ENCODE measurements at regions not wholly inside any gene's neighbourhood (a gene's known extent, or its start where the extent isn't known, plus 50 kb on each side); places are given as distances from the start of the nearest gene placed in this dataset.

DNA sequence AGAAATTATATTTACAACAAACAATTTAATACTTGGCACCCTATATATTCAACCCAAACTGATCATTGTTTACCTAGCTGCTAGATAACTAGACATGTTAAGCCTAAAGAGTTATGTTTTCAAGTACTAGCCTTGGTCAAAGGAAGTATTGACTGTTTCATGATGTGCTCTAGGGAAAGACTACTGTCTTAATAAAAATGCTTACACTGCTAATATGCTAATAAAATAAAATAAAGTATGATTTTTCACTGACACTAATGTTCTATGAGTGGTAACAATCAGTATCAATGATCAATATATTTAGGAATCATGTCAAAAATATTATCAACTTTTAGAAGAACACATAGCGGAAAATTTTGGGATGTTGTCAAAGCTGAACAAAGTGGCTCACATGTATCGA lies 225.5 kb downstream of the OSR1 start:
- no peak for TF ChIP-seq EGR1 (IDR thresholded peaks at IDR 0.05)
- TF ChIP-seq FOXM1 (IDR thresholded peaks at IDR 0.05; ENCODE audit: borderline replicate concordance, low read depth), result no peak
- no peak for TF ChIP-seq TCF12 (IDR thresholded peaks at IDR 0.05; ENCODE audit: low read depth)
- no peak for TF ChIP-seq EP300 (IDR thresholded peaks at IDR 0.05; ENCODE audit: borderline replicate concordance)
- no peak for TF ChIP-seq TEAD4 (IDR thresholded peaks at IDR 0.05)
- TF ChIP-seq RAD21 (IDR thresholded peaks at IDR 0.05; ENCODE audit: low read depth), result no peak
- no peak for TF ChIP-seq TAF1 (IDR thresholded peaks at IDR 0.05; ENCODE audit: low read depth)
- TF ChIP-seq ZBTB7A (IDR thresholded peaks at IDR 0.05; ENCODE audit: low read depth), result no peak
- TF ChIP-seq CEBPB (IDR thresholded peaks at IDR 0.05), result no peak
- TF ChIP-seq YY1 (IDR thresholded peaks at IDR 0.05; ENCODE audit: low read depth), result no peak

DNA sequence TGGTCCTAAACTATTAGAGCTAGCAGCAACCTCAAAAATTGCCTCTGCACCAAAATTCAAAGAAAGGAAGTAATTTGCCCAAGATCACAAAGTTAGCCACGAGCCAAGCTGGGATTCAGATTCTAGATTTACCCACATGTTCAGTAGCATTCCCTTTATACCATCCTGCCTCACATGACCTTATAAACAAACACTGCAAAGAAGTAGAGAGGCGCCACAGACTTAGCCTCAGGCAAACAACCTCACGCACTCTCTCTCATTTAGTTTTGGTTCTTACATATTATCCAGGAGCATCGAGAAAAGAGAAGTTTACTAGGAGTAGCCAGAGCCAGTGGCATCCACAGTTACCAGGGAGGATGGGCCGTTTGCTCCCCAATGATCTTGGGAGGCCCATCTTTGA lies 226.6 kb downstream of the OSR1 start:
- TF ChIP-seq RAD21 (IDR thresholded peaks at IDR 0.05; ENCODE audit: low read depth) (no peak), CEBPB (IDR thresholded peaks at IDR 0.05) (no peak), TEAD4 (IDR thresholded peaks at IDR 0.05) (no peak), ZBTB7A (IDR thresholded peaks at IDR 0.05; ENCODE audit: low read depth) (no peak)
- TF ChIP-seq, protein P1, sequence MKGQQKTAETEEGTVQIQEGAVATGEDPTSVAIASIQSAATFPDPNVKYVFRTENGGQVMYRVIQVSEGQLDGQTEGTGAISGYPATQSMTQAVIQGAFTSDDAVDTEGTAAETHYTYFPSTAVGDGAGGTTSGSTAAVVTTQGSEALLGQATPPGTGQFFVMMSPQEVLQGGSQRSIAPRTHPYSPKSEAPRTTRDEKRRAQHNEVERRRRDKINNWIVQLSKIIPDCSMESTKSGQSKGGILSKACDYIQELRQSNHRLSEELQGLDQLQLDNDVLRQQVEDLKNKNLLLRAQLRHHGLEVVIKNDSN (IDR thresholded peaks at IDR 0.05), result no peak

DNA sequence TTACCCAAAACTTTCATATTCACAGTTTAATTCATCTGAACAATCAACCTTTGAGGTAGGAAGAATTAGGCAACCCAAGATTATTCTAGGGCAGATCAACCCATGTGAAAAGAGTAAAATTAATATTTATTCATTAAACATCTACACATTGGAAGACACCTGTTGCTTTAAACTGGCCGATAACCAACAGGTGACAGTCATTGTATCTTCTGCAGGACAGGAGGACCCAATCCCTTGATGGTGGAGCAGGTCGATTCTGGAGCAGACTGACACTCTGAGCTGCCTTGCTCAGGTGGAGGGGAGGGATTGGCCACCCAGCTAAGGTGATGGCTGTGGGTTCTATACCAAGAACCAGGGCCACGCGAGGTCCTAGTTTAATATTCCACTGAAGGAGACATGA lies 230.3 kb downstream of the OSR1 start:
- TF ChIP-seq, protein P2, sequence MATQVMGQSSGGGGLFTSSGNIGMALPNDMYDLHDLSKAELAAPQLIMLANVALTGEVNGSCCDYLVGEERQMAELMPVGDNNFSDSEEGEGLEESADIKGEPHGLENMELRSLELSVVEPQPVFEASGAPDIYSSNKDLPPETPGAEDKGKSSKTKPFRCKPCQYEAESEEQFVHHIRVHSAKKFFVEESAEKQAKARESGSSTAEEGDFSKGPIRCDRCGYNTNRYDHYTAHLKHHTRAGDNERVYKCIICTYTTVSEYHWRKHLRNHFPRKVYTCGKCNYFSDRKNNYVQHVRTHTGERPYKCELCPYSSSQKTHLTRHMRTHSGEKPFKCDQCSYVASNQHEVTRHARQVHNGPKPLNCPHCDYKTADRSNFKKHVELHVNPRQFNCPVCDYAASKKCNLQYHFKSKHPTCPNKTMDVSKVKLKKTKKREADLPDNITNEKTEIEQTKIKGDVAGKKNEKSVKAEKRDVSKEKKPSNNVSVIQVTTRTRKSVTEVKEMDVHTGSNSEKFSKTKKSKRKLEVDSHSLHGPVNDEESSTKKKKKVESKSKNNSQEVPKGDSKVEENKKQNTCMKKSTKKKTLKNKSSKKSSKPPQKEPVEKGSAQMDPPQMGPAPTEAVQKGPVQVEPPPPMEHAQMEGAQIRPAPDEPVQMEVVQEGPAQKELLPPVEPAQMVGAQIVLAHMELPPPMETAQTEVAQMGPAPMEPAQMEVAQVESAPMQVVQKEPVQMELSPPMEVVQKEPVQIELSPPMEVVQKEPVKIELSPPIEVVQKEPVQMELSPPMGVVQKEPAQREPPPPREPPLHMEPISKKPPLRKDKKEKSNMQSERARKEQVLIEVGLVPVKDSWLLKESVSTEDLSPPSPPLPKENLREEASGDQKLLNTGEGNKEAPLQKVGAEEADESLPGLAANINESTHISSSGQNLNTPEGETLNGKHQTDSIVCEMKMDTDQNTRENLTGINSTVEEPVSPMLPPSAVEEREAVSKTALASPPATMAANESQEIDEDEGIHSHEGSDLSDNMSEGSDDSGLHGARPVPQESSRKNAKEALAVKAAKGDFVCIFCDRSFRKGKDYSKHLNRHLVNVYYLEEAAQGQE (IDR thresholded peaks at IDR 0.05; ENCODE audit: low read depth), result no peak
- TF ChIP-seq NFIC (IDR thresholded peaks at IDR 0.05) (no peak), TCF12 (IDR thresholded peaks at IDR 0.05; ENCODE audit: low read depth) (no peak), CEBPB (IDR thresholded peaks at IDR 0.05) (no peak), CREB1 (IDR thresholded peaks at IDR 0.05; ENCODE audit: low read depth) (no peak), EP300 (IDR thresholded peaks at IDR 0.05; ENCODE audit: borderline replicate concordance) (no peak), YY1 (IDR thresholded peaks at IDR 0.05; ENCODE audit: low read depth) (no peak), TEAD4 (IDR thresholded peaks at IDR 0.05) (no peak), RAD21 (IDR thresholded peaks at IDR 0.05; ENCODE audit: low read depth) (no peak), ZBTB7A (IDR thresholded peaks at IDR 0.05; ENCODE audit: low read depth) (no peak), FOXM1 (IDR thresholded peaks at IDR 0.05; ENCODE audit: borderline replicate concordance, low read depth) (no peak)
- TF ChIP-seq, protein P3, sequence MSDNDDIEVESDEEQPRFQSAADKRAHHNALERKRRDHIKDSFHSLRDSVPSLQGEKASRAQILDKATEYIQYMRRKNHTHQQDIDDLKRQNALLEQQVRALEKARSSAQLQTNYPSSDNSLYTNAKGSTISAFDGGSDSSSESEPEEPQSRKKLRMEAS (IDR thresholded peaks at IDR 0.05), result no peak

DNA sequence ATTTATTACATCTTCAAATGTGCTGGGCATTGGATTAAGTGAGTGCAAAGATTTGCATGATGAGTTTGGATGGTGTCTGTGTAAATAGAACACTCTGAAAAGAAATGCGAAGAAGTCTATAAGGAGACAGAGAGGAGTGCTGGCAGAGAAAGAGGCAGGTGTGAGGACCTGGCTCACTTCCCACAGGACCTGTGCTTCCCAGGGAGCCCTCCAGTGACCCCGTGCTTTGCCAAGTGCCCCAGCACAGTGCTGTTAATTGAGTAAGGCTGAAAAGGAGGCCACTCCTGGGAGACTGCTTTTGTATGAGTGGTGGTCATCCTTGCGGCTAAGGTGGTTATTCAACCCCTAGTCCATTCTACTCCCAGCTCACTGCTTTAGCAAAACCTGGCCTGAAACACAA lies 230.8 kb downstream of the OSR1 start:
- no peak for TF ChIP-seq CREB1 (IDR thresholded peaks at IDR 0.05; ENCODE audit: low read depth)
- TF ChIP-seq NFIC (IDR thresholded peaks at IDR 0.05), result no peak
- no peak for TF ChIP-seq TAF1 (IDR thresholded peaks at IDR 0.05; ENCODE audit: low read depth)
- TF ChIP-seq EP300 (IDR thresholded peaks at IDR 0.05; ENCODE audit: borderline replicate concordance), result no peak
- TF ChIP-seq, protein P1 (IDR thresholded peaks at IDR 0.05), result no peak
- TF ChIP-seq, protein P3 (IDR thresholded peaks at IDR 0.05), result no peak

DNA sequence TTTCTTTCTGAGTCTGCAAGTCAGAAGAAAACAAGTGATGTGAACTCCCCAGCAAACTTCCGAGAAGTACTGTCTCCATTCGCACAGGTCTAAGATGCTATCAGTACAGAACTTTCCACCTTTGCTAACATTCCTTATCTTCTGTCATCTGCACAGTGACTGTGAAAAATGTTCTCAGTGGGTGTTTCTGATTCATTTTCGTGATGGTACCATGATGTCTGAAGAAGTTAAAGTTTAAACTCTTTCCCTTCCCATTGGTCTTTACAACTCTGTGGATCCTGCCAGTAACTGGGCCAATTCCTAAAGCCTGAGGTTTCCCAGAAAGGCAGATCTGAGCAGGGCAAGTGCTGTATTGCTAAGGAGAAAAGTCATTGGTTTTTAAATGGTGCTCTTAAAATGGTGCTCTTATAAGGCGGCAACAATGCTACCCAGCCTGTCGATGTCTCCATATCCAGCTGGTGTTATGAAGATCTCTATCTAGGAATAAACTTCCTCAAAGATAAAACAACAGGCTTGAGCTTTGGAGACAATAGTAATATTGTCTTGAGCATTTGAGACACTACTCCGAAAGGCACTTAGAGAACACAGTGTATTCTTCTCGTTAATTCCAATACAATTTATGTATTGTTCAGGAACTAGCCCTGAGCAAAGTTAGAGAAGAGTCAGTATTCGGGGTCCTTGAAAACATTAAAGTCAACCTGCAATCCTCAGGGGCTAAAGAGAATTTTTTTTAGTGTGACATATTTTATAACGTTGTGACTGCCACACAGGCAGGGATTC lies 232.3 kb downstream of the OSR1 start:
- TF ChIP-seq EGR1 (IDR thresholded peaks at IDR 0.05) (no peak), NFIC (IDR thresholded peaks at IDR 0.05) (no peak), RAD21 (IDR thresholded peaks at IDR 0.05; ENCODE audit: low read depth) (no peak), EP300 (IDR thresholded peaks at IDR 0.05; ENCODE audit: borderline replicate concordance) (no peak), FOXM1 (IDR thresholded peaks at IDR 0.05; ENCODE audit: borderline replicate concordance, low read depth) (no peak), TAF1 (IDR thresholded peaks at IDR 0.05; ENCODE audit: low read depth) (no peak), CREB1 (IDR thresholded peaks at IDR 0.05; ENCODE audit: low read depth) (no peak), ZBTB7A (IDR thresholded peaks at IDR 0.05; ENCODE audit: low read depth) (no peak), TCF12 (IDR thresholded peaks at IDR 0.05; ENCODE audit: low read depth) (no peak), YY1 (IDR thresholded peaks at IDR 0.05; ENCODE audit: low read depth) (no peak), CEBPB (IDR thresholded peaks at IDR 0.05) (no peak), TEAD4 (IDR thresholded peaks at IDR 0.05) (no peak)
- TF ChIP-seq, protein P3 (IDR thresholded peaks at IDR 0.05), result no peak
- TF ChIP-seq, protein P2 (IDR thresholded peaks at IDR 0.05; ENCODE audit: low read depth), result no peak
- TF ChIP-seq, protein P1 (IDR thresholded peaks at IDR 0.05), result no peak
